ENCODE measurements at regions not wholly inside any gene's neighbourhood (a gene's known extent, or its start where the extent isn't known, plus 50 kb on each side); places are given as distances from the start of the nearest gene placed in this dataset.
"Not testable (repeated sequence)": the region's sequence is repeated elsewhere in the genome, so short reads cannot be mapped to it uniquely, and the experiment has no call there.

DNA sequence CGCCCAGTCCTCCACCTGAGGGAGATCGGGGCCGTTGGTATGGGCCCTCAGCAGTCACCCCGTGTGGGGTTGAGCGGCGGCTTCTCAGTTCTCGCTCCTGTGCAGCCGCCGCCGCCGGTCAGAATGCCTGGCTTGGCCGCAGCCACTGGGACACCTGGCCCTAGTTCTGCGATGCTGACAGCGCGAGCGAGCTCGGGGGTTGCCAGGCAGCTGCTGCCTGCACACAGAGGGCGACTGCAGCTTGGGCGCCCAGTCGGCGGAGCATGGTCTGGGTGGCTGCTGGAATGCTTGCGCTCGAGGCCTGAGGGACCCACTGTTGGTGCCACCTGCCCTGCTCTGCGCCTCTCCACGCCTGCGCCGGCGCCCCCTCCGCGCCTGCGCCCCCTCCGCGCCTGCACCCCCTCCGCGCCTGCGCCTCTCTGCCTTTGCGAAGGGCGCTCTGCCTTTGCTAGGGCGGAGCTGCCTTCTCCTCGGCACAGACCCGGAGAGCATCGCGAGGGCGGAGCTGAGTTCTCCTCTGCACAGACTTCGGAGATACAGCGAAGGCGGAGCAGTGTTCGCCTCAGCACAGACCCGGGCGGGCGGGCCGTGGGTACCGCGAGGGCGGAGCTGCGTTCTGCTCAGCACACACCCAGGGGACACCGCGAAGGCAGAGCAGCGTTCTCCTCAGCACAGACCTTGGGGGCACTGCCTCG is 1648.3 kb downstream of the SPATA31A7 start (continued):
- TF ChIP-seq ERF (CRISPR knock-in tag; IDR thresholded peaks at IDR 0.05) (peak; percentile 57; the same call in 1 of the 2 replicates), SOX6 (CRISPR knock-in tag; IDR thresholded peaks at IDR 0.05) (0 out of 2 replicates have a peak, but pooled peaks have one; percentile 22), KMT2B (CRISPR knock-in tag; IDR thresholded peaks at IDR 0.05) (0 out of 2 replicates have a peak, but pooled peaks have one; percentile 34), ZNF768 (CRISPR knock-in tag; IDR thresholded peaks at IDR 0.05) (peak; percentile 46; the same call in 1 of the 2 replicates), SP5 (CRISPR knock-in tag; IDR thresholded peaks at IDR 0.05; ENCODE audit: borderline replicate concordance, low read depth) (peak; percentile 40; the same call in 1 of the 2 replicates), ZNF292 (CRISPR knock-in tag; IDR thresholded peaks at IDR 0.05; ENCODE audit: borderline replicate concordance, low read depth) (peak; percentile 80; the same call in 1 of the 2 replicates), KAT8 (CRISPR knock-in tag; IDR thresholded peaks at IDR 0.05) (0 out of 2 replicates have a peak, but pooled peaks have one; percentile 21), PHF8 (CRISPR knock-in tag; IDR thresholded peaks at IDR 0.05) (peak; percentile 60), SPEN (CRISPR knock-in tag; IDR thresholded peaks at IDR 0.05; ENCODE audit: low read depth) (0 out of 2 replicates have a peak, but pooled peaks have one; percentile 35), ZNF777 (CRISPR knock-in tag; IDR thresholded peaks at IDR 0.05) (peak; percentile 50), ZFP90 (CRISPR knock-in tag; IDR thresholded peaks at IDR 0.05; ENCODE audit: borderline replicate concordance) (peak; percentile 17; the same call in 1 of the 2 replicates), ZNF232 (CRISPR knock-in tag; IDR thresholded peaks at IDR 0.05; ENCODE audit: borderline replicate concordance) (0 out of 2 replicates have a peak, but pooled peaks have one; percentile 20), ZNF788 (CRISPR knock-in tag; IDR thresholded peaks at IDR 0.05; ENCODE audit: borderline replicate concordance) (peak; percentile 31; the same call in 1 of the 2 replicates)
- not testable (repeated sequence) for TF ChIP-seq SOX6 (IDR thresholded peaks at IDR 0.05)
- TF ChIP-seq, protein P1, sequence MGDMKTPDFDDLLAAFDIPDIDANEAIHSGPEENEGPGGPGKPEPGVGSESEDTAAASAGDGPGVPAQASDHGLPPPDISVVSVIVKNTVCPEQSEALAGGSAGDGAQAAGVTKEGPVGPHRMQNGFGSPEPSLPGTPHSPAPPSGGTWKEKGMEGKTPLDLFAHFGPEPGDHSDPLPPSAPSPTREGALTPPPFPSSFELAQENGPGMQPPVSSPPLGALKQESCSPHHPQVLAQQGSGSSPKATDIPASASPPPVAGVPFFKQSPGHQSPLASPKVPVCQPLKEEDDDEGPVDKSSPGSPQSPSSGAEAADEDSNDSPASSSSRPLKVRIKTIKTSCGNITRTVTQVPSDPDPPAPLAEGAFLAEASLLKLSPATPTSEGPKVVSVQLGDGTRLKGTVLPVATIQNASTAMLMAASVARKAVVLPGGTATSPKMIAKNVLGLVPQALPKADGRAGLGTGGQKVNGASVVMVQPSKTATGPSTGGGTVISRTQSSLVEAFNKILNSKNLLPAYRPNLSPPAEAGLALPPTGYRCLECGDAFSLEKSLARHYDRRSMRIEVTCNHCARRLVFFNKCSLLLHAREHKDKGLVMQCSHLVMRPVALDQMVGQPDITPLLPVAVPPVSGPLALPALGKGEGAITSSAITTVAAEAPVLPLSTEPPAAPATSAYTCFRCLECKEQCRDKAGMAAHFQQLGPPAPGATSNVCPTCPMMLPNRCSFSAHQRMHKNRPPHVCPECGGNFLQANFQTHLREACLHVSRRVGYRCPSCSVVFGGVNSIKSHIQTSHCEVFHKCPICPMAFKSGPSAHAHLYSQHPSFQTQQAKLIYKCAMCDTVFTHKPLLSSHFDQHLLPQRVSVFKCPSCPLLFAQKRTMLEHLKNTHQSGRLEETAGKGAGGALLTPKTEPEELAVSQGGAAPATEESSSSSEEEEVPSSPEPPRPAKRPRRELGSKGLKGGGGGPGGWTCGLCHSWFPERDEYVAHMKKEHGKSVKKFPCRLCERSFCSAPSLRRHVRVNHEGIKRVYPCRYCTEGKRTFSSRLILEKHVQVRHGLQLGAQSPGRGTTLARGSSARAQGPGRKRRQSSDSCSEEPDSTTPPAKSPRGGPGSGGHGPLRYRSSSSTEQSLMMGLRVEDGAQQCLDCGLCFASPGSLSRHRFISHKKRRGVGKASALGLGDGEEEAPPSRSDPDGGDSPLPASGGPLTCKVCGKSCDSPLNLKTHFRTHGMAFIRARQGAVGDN (CRISPR knock-in tag; IDR thresholded peaks at IDR 0.05) = peak; percentile 69
- TF ChIP-seq, protein P2, sequence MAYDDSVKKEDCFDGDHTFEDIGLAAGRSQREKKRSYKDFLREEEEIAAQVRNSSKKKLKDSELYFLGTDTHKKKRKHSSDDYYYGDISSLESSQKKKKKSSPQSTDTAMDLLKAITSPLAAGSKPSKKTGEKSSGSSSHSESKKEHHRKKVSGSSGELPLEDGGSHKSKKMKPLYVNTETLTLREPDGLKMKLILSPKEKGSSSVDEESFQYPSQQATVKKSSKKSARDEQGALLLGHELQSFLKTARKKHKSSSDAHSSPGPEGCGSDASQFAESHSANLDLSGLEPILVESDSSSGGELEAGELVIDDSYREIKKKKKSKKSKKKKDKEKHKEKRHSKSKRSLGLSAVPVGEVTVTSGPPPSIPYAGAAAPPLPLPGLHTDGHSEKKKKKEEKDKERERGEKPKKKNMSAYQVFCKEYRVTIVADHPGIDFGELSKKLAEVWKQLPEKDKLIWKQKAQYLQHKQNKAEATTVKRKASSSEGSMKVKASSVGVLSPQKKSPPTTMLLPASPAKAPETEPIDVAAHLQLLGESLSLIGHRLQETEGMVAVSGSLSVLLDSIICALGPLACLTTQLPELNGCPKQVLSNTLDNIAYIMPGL (CRISPR knock-in tag; IDR thresholded peaks at IDR 0.05; ENCODE audit: borderline replicate concordance in 1 of 2, low read depth in 1 of 2) = 0 out of 4 replicates have a peak, but pooled peaks of 1 of the 2 experiments have one; percentile 3
- TF ChIP-seq, protein P3, sequence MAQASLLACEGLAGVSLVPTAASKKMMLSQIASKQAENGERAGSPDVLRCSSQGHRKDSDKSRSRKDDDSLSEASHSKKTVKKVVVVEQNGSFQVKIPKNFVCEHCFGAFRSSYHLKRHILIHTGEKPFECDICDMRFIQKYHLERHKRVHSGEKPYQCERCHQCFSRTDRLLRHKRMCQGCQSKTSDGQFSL (CRISPR knock-in tag; IDR thresholded peaks at IDR 0.05) = 0 out of 2 replicates have a peak, but pooled peaks have one; percentile 21
- TF ChIP-seq, protein P4, sequence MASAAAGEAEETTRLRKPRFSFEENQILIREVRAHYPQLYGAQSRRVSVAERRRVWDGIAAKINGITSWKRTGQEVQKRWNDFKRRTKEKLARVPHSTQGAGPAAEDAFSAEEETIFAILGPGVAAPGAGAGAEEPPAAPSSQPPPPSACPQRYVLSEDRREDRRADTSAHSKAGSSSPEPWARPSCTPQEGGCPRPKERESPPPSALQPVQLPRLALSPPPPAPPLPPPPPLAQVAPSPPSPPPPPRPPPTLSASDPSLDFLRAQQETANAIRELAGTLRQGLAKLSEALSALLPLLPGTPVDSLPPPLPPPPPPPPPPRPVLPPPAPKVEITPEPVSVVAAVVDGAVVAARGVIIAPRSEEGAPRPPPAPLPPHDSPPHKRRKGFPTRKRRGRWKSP (CRISPR knock-in tag; IDR thresholded peaks at IDR 0.05) = peak; percentile 92
- TF ChIP-seq, protein P5, sequence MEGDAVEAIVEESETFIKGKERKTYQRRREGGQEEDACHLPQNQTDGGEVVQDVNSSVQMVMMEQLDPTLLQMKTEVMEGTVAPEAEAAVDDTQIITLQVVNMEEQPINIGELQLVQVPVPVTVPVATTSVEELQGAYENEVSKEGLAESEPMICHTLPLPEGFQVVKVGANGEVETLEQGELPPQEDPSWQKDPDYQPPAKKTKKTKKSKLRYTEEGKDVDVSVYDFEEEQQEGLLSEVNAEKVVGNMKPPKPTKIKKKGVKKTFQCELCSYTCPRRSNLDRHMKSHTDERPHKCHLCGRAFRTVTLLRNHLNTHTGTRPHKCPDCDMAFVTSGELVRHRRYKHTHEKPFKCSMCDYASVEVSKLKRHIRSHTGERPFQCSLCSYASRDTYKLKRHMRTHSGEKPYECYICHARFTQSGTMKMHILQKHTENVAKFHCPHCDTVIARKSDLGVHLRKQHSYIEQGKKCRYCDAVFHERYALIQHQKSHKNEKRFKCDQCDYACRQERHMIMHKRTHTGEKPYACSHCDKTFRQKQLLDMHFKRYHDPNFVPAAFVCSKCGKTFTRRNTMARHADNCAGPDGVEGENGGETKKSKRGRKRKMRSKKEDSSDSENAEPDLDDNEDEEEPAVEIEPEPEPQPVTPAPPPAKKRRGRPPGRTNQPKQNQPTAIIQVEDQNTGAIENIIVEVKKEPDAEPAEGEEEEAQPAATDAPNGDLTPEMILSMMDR (CRISPR knock-in tag; IDR thresholded peaks at IDR 0.05) = peak; percentile 19; the same call in 1 of the 2 replicates

All from HepG2 (cell line).